WTC11 (cell line): ENCODE measurements at regions not wholly inside any gene's neighbourhood (a gene's known extent, or its start where the extent isn't known, plus 50 kb on each side); places are given as distances from the start of the nearest gene placed in this dataset.

Source experiments
- ATAC-seq: fragments of 200-7000 bp; cut with Tn5 transposase; 2 replicates; pipeline ENCODE4 v1.10.0; 2021; ENCODE audit warnings: mild to moderate bottlenecking, moderate library complexity
- CTCF ChIA-PET: fragments of 300-600 bp; sonication (Branson Sonifier 250); formaldehyde crosslinking; loops from one replicate; lab custom pipeline; 2021; ENCODE audit warnings: antibody characterized with exemption; lab: Charles Lee
- POLR2A ChIA-PET: fragments of 350-600 bp; sonication (Branson Sonifier 250); formaldehyde crosslinking; loops from one replicate; lab custom pipeline; 2021; ENCODE audit warnings: antibody characterized with exemption; lab: Charles Lee
- DNase-seq: peaks from one replicate; pipeline ENCODE4 v3.0.0; 2021; ENCODE audit warnings: low spot score
- H3K27ac Mint-ChIP-seq: 2 replicates; pipeline ENCODE4 v1.8.0; 2021; ENCODE audit warnings: mixed read lengths
- H3K27me3 Mint-ChIP-seq: 2 replicates; pipeline ENCODE4 v1.8.0; 2021; ENCODE audit warnings: low read depth, mild to moderate bottlenecking, moderate library complexity, mixed read lengths
- H3K36me3 Mint-ChIP-seq: 2 replicates; pipeline ENCODE4 v1.8.0; 2021; ENCODE audit warnings: mixed read lengths
- H3K4me1 Mint-ChIP-seq: 2 replicates; pipeline ENCODE4 v1.8.0; 2022; ENCODE audit warnings: mixed read lengths
- H3K4me3 Mint-ChIP-seq: 2 replicates; pipeline ENCODE4 v1.8.0; 2021; ENCODE audit warnings: mild to moderate bottlenecking, moderate library complexity, mixed read lengths
- H3K9me3 Mint-ChIP-seq: 2 replicates; pipeline ENCODE4 v1.8.0; 2021; ENCODE audit warnings: mixed read lengths
- AR ChIP-seq: fragments of 250-450 bp; sonication (Bioruptor Pico); IDR thresholded peaks from 2 replicates; pipeline ENCODE4 v1.9.0; 2021; ENCODE audit warnings: mild to moderate bottlenecking
- CREM ChIP-seq: sonication (generic); formaldehyde crosslinking; IDR thresholded peaks from 2 replicates; pipeline ENCODE4 v1.8.1; 2022; ENCODE audit warnings: mild to moderate bottlenecking, missing genetic modification reagents, moderate library complexity
- CTCF ChIP-seq: fragments of 200-600 bp; IDR thresholded peaks from 2 replicates; pipeline ENCODE4 v1.8.0; 2022; ENCODE audit warnings: antibody characterized with exemption
- E2F4 ChIP-seq: sonication (generic); formaldehyde crosslinking; IDR thresholded peaks from 2 replicates; pipeline ENCODE4 v1.8.1; 2022; ENCODE audit warnings: low read depth, mild to moderate bottlenecking, moderate library complexity, missing genetic modification reagents, borderline replicate concordance
- E2F5 ChIP-seq: sonication (generic); formaldehyde crosslinking; IDR thresholded peaks from 2 replicates; pipeline ENCODE4 v1.8.1; 2022; ENCODE audit warnings: mild to moderate bottlenecking, moderate library complexity, missing genetic modification reagents
- ERG ChIP-seq: fragments of 250-450 bp; sonication (Bioruptor Pico); IDR thresholded peaks from 2 replicates; pipeline ENCODE4 v1.8.0; 2021; ENCODE audit warnings: mild to moderate bottlenecking
- FOXK1 ChIP-seq: sonication (generic); formaldehyde crosslinking; IDR thresholded peaks from 2 replicates; pipeline ENCODE4 v1.8.0; 2022; ENCODE audit warnings: mild to moderate bottlenecking, moderate library complexity, missing genetic modification reagents
- FOXP1 ChIP-seq: sonication (generic); formaldehyde crosslinking; IDR thresholded peaks from 2 replicates; pipeline ENCODE4 v1.8.0; 2022; ENCODE audit warnings: missing genetic modification reagents, mild to moderate bottlenecking, moderate library complexity, borderline replicate concordance
- IRF2 ChIP-seq: sonication (generic); formaldehyde crosslinking; IDR thresholded peaks from 2 replicates; pipeline ENCODE4 v1.8.0; 2022; ENCODE audit warnings: low read depth, missing genetic modification reagents, borderline replicate concordance
- JAZF1 ChIP-seq: fragments of 250-450 bp; sonication (Bioruptor Pico); IDR thresholded peaks from 2 replicates; pipeline ENCODE4 v1.9.0; 2021; ENCODE audit warnings: moderate library complexity, mild to moderate bottlenecking, inconsistent platforms
- NR3C1 ChIP-seq: sonication (generic); formaldehyde crosslinking; conservative IDR thresholded peaks from 2 replicates; pipeline ENCODE4 v1.8.1; 2023; ENCODE audit warnings: low read depth, mild to moderate bottlenecking, missing genetic modification reagents
- OVOL2 ChIP-seq: fragments of 250-450 bp; sonication (Bioruptor Pico); IDR thresholded peaks from 2 replicates; pipeline ENCODE4 v1.9.0; 2021; ENCODE audit warnings: mild to moderate bottlenecking, borderline replicate concordance
- PRRX2 ChIP-seq: fragments of 250-450 bp; sonication (Bioruptor Pico); IDR thresholded peaks from 2 replicates; pipeline ENCODE4 v1.8.0; 2021; ENCODE audit warnings: mild to moderate bottlenecking
- SOX15 ChIP-seq: fragments of 250-450 bp; sonication (Bioruptor Pico); IDR thresholded peaks from 2 replicates; pipeline ENCODE4 v1.9.0; 2021; ENCODE audit warnings: mild to moderate bottlenecking
- USF2 ChIP-seq: sonication (generic); formaldehyde crosslinking; IDR thresholded peaks from 2 replicates; pipeline ENCODE4 v1.8.1; 2023; ENCODE audit warnings: mild to moderate bottlenecking, missing genetic modification reagents, moderate library complexity
- ZBTB43 ChIP-seq: sonication (generic); formaldehyde crosslinking; IDR thresholded peaks from 2 replicates; pipeline ENCODE4 v1.8.1; 2023; ENCODE audit warnings: mild to moderate bottlenecking, missing genetic modification reagents
- ZNF425 ChIP-seq: fragments of 250-450 bp; sonication (Bioruptor Pico); conservative IDR thresholded peaks from 2 replicates; pipeline ENCODE4 v1.9.0; 2021; ENCODE audit warnings: mild to moderate bottlenecking
- ZNF532 ChIP-seq: fragments of 250-450 bp; sonication (Bioruptor Pico); IDR thresholded peaks from 2 replicates; pipeline ENCODE4 v1.9.0; 2021; ENCODE audit warnings: mild to moderate bottlenecking, borderline replicate concordance

GRCh38 chr10:61543831-61544230 lies 90.7 kb upstream of the TMEM26 start:
- no peak overlapping the region for H3K4me3 Mint-ChIP-seq
- H3K27ac Mint-ChIP-seq = no peak overlapping the region
- ATAC-seq (no peak), DNase-seq (no peak)
- ChIA-PET POLR2A (interaction anchor here (0.6 kb wide), 1 partner anchor 89 kb away, joined by 5 read pairs; no protein-coding TSS in a partner anchor), CTCF (no interaction called here)
- no peaks in the 10 kb centered on the region for H3K27me3 Mint-ChIP-seq
- peaks cover 10% of the 10 kb centered on the region for H3K4me1 Mint-ChIP-seq
- TF ChIP-seq FOXK1 (CRISPR knock-in tag) = no peak
- TF ChIP-seq CTCF = no peak
- no peak for TF ChIP-seq FOXP1 (CRISPR knock-in tag)
- TF ChIP-seq ZNF425 (CRISPR knock-in tag) = no peak
- no peak for TF ChIP-seq NR3C1
- TF ChIP-seq ERG = no peak
- TF ChIP-seq PRRX2 (CRISPR knock-in tag) = no peak
- no peak for TF ChIP-seq E2F5 (CRISPR knock-in tag)
- no peak for TF ChIP-seq OVOL2
- no peak for TF ChIP-seq IRF2 (CRISPR knock-in tag)
- no peak for TF ChIP-seq JAZF1 (CRISPR knock-in tag)
- TF ChIP-seq CREM (CRISPR knock-in tag) = no peak
- TF ChIP-seq, all 79 proteins: peak for 0
- no peaks in the 10 kb centered on the region for H3K36me3 Mint-ChIP-seq
- H3K9me3 Mint-ChIP-seq = peaks cover 23% of the 10 kb centered on the region

GRCh38 chr10:61542596-61542995 lies 89.4 kb upstream of the TMEM26 start:
- ChIA-PET CTCF (no interaction called here), POLR2A (no interaction called here)
- H3K9me3 Mint-ChIP-seq = peaks cover 14% of the 10 kb centered on the region
- no peak overlapping the region for H3K4me3 Mint-ChIP-seq
- no peak overlapping the region for H3K27ac Mint-ChIP-seq
- DNase-seq (no peak), ATAC-seq (no peak)
- no peaks in the 10 kb centered on the region for H3K27me3 Mint-ChIP-seq
- no peaks in the 10 kb centered on the region for H3K36me3 Mint-ChIP-seq
- H3K4me1 Mint-ChIP-seq = peaks cover 10% of the 10 kb centered on the region
- no peak for TF ChIP-seq AR (CRISPR knock-in tag)
- no peak for TF ChIP-seq SOX15
- no peak for TF ChIP-seq FOXK1 (CRISPR knock-in tag)
- no peak for TF ChIP-seq USF2
- no peak for TF ChIP-seq E2F4 (CRISPR knock-in tag)
- TF ChIP-seq ZNF532 (CRISPR knock-in tag) = no peak
- TF ChIP-seq ZBTB43 (CRISPR knock-in tag) = no peak
